ENCODE measurements at regions not wholly inside any gene's neighbourhood (a gene's known extent, or its start where the extent isn't known, plus 50 kb on each side); places are given as distances from the start of the nearest gene placed in this dataset.

DNA sequence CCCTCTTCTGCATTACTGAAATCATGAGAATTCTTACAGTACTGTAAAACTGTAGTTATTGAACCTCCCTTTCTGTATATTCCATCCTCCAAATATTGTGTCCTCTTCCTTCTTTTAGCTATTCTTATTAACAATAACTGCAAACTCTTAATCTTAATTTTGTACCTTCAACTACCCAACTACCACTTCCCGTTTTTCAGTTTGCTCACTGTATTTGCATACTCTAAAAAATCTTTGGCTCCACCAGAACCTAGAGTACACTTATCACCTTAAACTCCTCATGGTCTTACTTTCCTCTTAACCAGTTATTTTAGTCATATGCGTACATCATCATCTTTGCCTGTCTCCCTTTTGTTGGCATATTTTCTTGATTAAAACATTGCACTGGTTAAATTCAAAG lies 543.7 kb downstream of the ARAP2 start:
- H2AFZ ChIP-seq: no peak overlapping the region
- no peaks in the 10 kb centered on the region for H4K20me1 ChIP-seq (ENCODE audit: insufficient read depth, poor library complexity, severe bottlenecking)
- H3K27ac ChIP-seq: no peak overlapping the region
- no peaks in the 10 kb centered on the region for H3K9me3 ChIP-seq (ENCODE audit: low read depth)
- no peak for TF ChIP-seq EZH2phosphoT487 (IDR thresholded peaks at IDR 0.05; ENCODE audit: low read depth, severe bottlenecking, unreplicated experiment)
- TF ChIP-seq, protein P1, sequence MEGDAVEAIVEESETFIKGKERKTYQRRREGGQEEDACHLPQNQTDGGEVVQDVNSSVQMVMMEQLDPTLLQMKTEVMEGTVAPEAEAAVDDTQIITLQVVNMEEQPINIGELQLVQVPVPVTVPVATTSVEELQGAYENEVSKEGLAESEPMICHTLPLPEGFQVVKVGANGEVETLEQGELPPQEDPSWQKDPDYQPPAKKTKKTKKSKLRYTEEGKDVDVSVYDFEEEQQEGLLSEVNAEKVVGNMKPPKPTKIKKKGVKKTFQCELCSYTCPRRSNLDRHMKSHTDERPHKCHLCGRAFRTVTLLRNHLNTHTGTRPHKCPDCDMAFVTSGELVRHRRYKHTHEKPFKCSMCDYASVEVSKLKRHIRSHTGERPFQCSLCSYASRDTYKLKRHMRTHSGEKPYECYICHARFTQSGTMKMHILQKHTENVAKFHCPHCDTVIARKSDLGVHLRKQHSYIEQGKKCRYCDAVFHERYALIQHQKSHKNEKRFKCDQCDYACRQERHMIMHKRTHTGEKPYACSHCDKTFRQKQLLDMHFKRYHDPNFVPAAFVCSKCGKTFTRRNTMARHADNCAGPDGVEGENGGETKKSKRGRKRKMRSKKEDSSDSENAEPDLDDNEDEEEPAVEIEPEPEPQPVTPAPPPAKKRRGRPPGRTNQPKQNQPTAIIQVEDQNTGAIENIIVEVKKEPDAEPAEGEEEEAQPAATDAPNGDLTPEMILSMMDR (IDR thresholded peaks at IDR 0.05; ENCODE audit: poor library complexity): no peak
- no peak for TF ChIP-seq EZH2 (IDR thresholded peaks at IDR 0.05; ENCODE audit: borderline replicate concordance)
- no peaks in the 10 kb centered on the region for H3K36me3 ChIP-seq (replicated peaks; ENCODE audit: insufficient read depth, low read depth)
- DNase-seq (ENCODE audit: low spot score): no peak
- H3K4me3 ChIP-seq: no peak overlapping the region
- no peaks in the 10 kb centered on the region for H3K4me1 ChIP-seq (ENCODE audit: insufficient read depth)
- H3K79me2 ChIP-seq: no peaks in the 10 kb centered on the region
- H3K9me2 ChIP-seq (replicated peaks; ENCODE audit: insufficient read depth): no peaks in the 10 kb centered on the region
- 92% methylated on average over 2 of the region's 2 CpGs for WGBS (ENCODE audit: low lambda C conversion rate, missing lambda C conversion rate)
- no peaks in the 10 kb centered on the region for H3K27me3 ChIP-seq
- no peak overlapping the region for H3K4me2 ChIP-seq

DNA sequence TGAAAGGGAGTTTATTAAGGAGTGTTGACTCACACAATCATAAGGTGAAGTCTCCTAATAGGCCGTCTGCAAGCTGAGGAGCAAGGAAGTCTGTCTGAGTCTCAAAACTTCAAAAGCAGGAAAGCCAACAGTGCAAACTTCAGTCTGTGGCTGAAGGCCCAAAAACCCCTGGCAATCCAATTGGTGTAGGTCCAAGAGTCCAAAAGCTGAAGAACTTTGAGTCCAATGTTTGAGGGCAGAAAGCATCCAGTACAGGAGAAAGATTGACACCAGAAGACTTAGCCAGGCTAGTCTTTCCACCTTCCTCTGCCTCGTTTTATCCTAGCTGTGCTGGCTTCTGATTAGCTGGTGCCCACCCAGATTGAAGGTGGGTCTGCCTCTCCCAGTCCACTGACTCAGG lies 535.2 kb downstream of the ARAP2 start:
- H3K9me3 ChIP-seq (ENCODE audit: low read depth): no peaks in the 10 kb centered on the region
- H2AFZ ChIP-seq: no peak overlapping the region
- no peaks in the 10 kb centered on the region for H4K20me1 ChIP-seq (ENCODE audit: insufficient read depth, poor library complexity, severe bottlenecking)
- WGBS (ENCODE audit: low lambda C conversion rate, missing lambda C conversion rate): 79% methylated on average over 2 of the region's 2 CpGs
- no peaks in the 10 kb centered on the region for H3K4me1 ChIP-seq (ENCODE audit: insufficient read depth)
- DNase-seq (ENCODE audit: low spot score): no peak
- no peak overlapping the region for H3K4me3 ChIP-seq
- no peaks in the 10 kb centered on the region for H3K9me2 ChIP-seq (replicated peaks; ENCODE audit: insufficient read depth)
- no peaks in the 10 kb centered on the region for H3K79me2 ChIP-seq
- TF ChIP-seq EZH2phosphoT487 (IDR thresholded peaks at IDR 0.05; ENCODE audit: low read depth, severe bottlenecking, unreplicated experiment): no peak
- H3K27me3 ChIP-seq: no peaks in the 10 kb centered on the region
- H3K36me3 ChIP-seq (replicated peaks; ENCODE audit: insufficient read depth, low read depth): no peaks in the 10 kb centered on the region
- H3K4me2 ChIP-seq: no peak overlapping the region
- H3K27ac ChIP-seq: no peak overlapping the region

DNA sequence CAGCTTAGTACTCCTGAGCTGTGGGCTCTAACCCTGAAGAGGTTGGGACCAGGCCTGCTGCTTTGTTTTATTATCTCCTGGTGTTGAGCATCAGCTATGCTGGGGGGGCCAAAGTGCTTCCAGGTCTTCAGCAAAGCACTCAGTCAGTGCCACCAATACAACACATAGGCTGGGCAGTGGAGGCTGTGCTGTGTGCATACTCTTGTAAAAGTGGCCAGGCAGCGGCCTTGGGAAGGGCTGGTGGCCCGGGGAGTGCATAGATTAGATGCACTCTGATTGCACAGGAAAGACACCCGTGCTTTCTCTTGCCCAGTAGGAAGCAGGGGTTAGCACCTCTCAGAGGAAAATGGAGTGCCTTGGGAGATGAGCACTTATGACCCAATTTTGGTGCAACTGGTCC lies 534.0 kb downstream of the ARAP2 start:
- DNase-seq (ENCODE audit: low spot score): no peak
- H3K4me2 ChIP-seq: no peak overlapping the region
- no peaks in the 10 kb centered on the region for H4K20me1 ChIP-seq (ENCODE audit: insufficient read depth, poor library complexity, severe bottlenecking)
- no peaks in the 10 kb centered on the region for H3K9me2 ChIP-seq (replicated peaks; ENCODE audit: insufficient read depth)
- H3K4me1 ChIP-seq (ENCODE audit: insufficient read depth): no peaks in the 10 kb centered on the region
- H3K4me3 ChIP-seq: no peak overlapping the region
- H3K36me3 ChIP-seq (replicated peaks; ENCODE audit: insufficient read depth, low read depth): no peaks in the 10 kb centered on the region
- WGBS (ENCODE audit: low lambda C conversion rate, missing lambda C conversion rate): 79% methylated on average over 3 of the region's 3 CpGs
- H2AFZ ChIP-seq: no peak overlapping the region
- TF ChIP-seq EZH2phosphoT487 (IDR thresholded peaks at IDR 0.05; ENCODE audit: low read depth, severe bottlenecking, unreplicated experiment): no peak
- TF ChIP-seq, protein P1 (IDR thresholded peaks at IDR 0.05; ENCODE audit: poor library complexity): no peak
- no peak for TF ChIP-seq EZH2 (IDR thresholded peaks at IDR 0.05; ENCODE audit: borderline replicate concordance)
- H3K27me3 ChIP-seq: no peaks in the 10 kb centered on the region
- H3K79me2 ChIP-seq: no peaks in the 10 kb centered on the region
- H3K27ac ChIP-seq: no peak overlapping the region
- no peaks in the 10 kb centered on the region for H3K9me3 ChIP-seq (ENCODE audit: low read depth)

DNA sequence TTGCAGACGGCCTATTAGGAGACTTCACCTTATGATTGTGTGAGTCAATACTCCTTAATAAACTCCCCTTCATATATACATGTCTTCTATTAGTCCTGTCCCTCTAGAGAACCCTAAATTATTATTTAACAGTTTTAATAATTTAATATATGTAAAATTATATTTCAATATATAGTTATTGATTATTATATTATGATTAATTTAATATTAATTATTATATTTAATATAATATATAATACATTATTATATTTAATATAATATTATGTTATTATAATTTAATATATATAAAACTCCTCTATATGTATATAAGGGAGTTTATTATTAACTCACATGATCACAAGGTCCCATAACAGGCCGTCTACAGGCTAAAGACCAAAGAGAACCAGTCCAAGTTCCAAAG lies 533.2 kb downstream of the ARAP2 start:
- no peak for DNase-seq (ENCODE audit: low spot score)
- H3K4me3 ChIP-seq: no peak overlapping the region
- TF ChIP-seq, protein P1 (IDR thresholded peaks at IDR 0.05; ENCODE audit: poor library complexity): no peak
- TF ChIP-seq EZH2 (IDR thresholded peaks at IDR 0.05; ENCODE audit: borderline replicate concordance) (no peak), EZH2phosphoT487 (IDR thresholded peaks at IDR 0.05; ENCODE audit: low read depth, severe bottlenecking, unreplicated experiment) (no peak)
- H3K36me3 ChIP-seq (replicated peaks; ENCODE audit: insufficient read depth, low read depth): no peaks in the 10 kb centered on the region
- no peaks in the 10 kb centered on the region for H3K4me1 ChIP-seq (ENCODE audit: insufficient read depth)
- H3K9me2 ChIP-seq (replicated peaks; ENCODE audit: insufficient read depth): no peaks in the 10 kb centered on the region
- no peak overlapping the region for H2AFZ ChIP-seq
- H3K27me3 ChIP-seq: no peaks in the 10 kb centered on the region
- H3K4me2 ChIP-seq: no peak overlapping the region
- H3K9me3 ChIP-seq (ENCODE audit: low read depth): no peaks in the 10 kb centered on the region
- H3K27ac ChIP-seq: no peak overlapping the region
- H4K20me1 ChIP-seq (ENCODE audit: insufficient read depth, poor library complexity, severe bottlenecking): no peaks in the 10 kb centered on the region
- no peaks in the 10 kb centered on the region for H3K79me2 ChIP-seq
- WGBS (ENCODE audit: low lambda C conversion rate, missing lambda C conversion rate): 90% methylated on average over 2 of the region's 2 CpGs
